HG03575 (cell line): ENCODE measurements at regions not wholly inside any gene's neighbourhood (a gene's known extent, or its start where the extent isn't known, plus 50 kb on each side); places are given as distances from the start of the nearest gene placed in this dataset.

Experiments used
- ATAC-seq: cut with Tn5 transposase; IDR thresholded peaks from one replicate; pipeline ENCODE4 v1.9.1; 2021; ENCODE audit not compliant: unreplicated experiment, insufficient number of reproducible peaks, low FRiP score; ENCODE audit errors: extremely low read depth

- ATAC-seq = no peak
These were observed 137.0 kb downstream of the FOXA2 start for GRCh38 chr20:22447447-22447778.

- no peak for ATAC-seq
These were observed 137.5 kb downstream of the FOXA2 start for GRCh38 chr20:22446613-22447446.

DNA sequence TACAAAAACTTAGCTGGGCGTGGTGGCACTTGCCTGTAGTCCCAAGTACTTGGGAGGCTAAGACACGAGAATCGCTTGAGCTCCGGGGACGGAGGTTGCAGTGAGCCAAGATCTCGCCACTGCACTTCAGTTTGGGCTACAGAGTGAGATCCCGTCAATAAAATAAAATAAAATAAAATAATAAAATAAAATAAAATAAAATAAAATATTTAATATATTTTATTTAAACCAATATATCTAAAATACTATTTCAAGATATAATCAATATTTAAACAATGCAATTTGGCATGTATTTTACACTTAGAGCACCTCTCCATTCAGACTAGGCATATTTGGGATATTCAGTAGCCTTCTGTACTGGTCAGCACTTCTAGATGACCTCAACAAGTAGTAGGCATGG is 142.1 kb downstream of the FOXA2 start:
- ATAC-seq = no peak

- no peak for ATAC-seq
These were observed 145.4 kb downstream of the FOXA2 start for GRCh38 chr20:22438926-22439325.

GRCh38 chr20:22438346-22438745 is 146.0 kb downstream of the FOXA2 start:
- no peak for ATAC-seq

- ATAC-seq = no peak
These were observed 147.0 kb downstream of the FOXA2 start for GRCh38 chr20:22437354-22437753.

DNA sequence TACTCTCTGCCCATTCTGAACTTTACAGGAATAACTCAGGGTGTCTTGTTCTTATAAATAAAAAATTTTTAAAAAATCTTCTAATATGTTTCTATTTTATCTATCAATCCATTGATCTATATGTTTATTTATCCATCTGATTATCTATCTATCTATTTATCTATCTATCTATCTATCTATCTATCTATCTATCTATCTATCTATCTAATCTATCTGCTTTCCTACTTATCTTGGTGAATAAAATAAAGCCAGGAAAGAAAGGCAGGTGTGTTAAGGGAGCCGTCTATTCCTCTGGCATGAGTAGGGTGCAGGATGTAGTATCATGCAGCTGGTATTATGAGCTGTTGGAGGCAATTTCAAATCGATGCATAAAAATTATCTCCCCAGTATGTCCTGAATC is 153.0 kb downstream of the FOXA2 start:
- no peak for ATAC-seq

- no peak for ATAC-seq
These were observed 153.6 kb downstream of the FOXA2 start for GRCh38 chr20:22430746-22431168.

DNA sequence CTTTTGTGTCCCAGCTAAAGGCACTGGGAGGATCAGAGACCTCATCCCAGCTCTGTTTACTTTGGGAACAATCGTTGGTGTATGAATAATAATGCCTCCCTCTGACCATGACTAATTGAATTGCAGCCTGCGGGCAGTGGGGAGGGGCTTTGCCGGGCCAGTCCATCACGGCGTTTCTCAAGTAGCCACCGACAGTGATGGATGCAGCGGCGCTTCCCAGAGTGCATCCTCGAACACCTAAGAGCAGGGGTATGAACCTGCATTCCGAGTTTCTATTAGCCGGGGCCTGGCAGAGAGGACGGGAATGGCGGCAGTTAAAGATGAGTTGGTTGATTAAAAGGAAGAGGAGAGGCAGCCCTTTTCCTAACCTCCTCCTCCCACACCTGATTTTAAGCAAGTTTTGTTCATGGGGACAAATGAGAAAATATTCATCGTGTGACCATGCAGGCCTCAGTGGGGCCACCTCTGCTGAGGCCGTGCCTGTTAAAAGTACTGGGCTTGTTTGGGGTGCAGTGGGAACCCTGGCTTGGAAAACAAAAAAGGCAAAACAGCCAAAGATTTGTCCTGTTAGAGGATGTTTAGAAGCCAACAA is 154.1 kb downstream of the FOXA2 start:
- ATAC-seq = no peak

- ATAC-seq = no peak
These were observed 154.9 kb downstream of the FOXA2 start for GRCh38 chr20:22429175-22430153.

- no peak for ATAC-seq
These were observed 156.3 kb downstream of the FOXA2 start for GRCh38 chr20:22428051-22428450.

- ATAC-seq = no peak
These were observed 157.6 kb downstream of the FOXA2 start for GRCh38 chr20:22426772-22427171.

- no peak for ATAC-seq
These were observed 158.8 kb downstream of the FOXA2 start for GRCh38 chr20:22425344-22426295.

GRCh38 chr20:22423190-22423832 is 161.1 kb downstream of the FOXA2 start:
- no peak for ATAC-seq

DNA sequence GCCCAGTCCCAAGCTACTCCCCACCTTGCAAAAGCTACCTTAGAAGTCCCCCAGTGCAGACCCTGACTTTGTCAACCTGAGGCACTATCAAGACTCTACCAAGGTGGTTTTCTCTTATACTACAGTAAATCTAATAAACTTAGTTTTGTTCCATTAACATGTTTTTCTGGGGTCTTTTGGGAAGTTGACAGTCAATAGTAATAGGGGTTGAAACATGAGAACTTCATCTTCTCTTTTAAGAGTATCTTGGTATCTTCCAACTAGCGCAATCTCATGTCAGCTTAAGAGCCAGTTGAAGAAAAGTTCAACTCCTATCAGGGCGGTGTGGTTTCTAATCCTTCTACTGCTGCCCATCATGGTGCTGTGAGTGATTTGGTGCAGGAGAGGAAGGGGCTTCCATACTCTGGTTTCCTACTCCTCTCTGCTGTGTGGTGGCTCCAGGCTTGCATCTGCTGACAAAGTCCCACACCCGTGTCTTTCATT is 164.2 kb downstream of the FOXA2 start:
- ATAC-seq = no peak

- ATAC-seq = no peak
These were observed 165.6 kb downstream of the FOXA2 start for GRCh38 chr20:22418738-22419137.

DNA sequence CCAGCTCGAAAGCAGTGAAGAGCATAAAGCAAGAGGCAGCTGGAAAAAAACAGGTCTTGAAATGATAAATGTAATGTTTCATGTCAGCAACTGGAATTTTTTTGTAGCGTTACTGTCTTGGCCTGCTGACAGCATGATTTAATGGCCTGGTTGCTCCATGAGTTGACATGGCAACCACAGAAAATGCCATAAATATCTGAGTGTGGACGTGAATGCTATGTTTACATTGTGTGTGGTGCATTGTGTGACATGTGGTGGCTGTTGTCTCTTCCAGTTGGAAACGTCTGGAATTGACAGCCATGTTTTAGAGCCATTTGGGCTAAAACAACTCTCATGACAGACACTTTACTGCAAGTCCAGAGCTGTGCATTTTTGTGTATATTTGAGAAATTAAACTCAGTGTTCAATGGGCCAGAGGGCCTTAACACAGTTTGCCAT is 170.0 kb downstream of the FOXA2 start:
- no peak for ATAC-seq
